ENCODE measurements at regions not wholly inside any gene's neighbourhood (a gene's known extent, or its start where the extent isn't known, plus 50 kb on each side); places are given as distances from the start of the nearest gene placed in this dataset.
"Not testable (repeated sequence)": the region's sequence is repeated elsewhere in the genome, so short reads cannot be mapped to it uniquely, and the experiment has no call there.

DNA sequence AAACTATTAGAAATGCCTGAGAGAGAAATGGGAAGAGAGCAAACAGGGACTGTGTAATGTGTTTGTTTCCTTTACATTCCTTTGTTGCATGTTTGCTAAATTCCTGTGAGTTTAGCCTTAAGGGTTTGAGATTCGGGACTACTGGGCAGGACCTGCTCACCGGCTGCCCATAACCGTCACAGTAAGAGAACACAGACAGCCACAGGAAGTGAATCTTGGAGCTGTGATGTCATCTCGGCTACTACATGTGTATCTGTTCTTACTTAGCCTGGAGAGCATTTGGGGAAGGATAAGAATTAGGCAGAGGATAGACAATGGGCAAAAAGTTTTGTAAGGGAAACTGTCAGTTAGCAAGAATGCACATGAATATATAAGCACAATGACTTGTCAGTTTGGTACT is 485.1 kb upstream of the KLF6 start:
- no peak for DNase-seq (ENCODE audit: extremely low spot score)
- CTCF ChIA-PET = no interaction called here
- TF ChIP-seq, protein P1, sequence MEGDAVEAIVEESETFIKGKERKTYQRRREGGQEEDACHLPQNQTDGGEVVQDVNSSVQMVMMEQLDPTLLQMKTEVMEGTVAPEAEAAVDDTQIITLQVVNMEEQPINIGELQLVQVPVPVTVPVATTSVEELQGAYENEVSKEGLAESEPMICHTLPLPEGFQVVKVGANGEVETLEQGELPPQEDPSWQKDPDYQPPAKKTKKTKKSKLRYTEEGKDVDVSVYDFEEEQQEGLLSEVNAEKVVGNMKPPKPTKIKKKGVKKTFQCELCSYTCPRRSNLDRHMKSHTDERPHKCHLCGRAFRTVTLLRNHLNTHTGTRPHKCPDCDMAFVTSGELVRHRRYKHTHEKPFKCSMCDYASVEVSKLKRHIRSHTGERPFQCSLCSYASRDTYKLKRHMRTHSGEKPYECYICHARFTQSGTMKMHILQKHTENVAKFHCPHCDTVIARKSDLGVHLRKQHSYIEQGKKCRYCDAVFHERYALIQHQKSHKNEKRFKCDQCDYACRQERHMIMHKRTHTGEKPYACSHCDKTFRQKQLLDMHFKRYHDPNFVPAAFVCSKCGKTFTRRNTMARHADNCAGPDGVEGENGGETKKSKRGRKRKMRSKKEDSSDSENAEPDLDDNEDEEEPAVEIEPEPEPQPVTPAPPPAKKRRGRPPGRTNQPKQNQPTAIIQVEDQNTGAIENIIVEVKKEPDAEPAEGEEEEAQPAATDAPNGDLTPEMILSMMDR (IDR thresholded peaks at IDR 0.05; ENCODE audit: control extremely low read depth, extremely low read depth, low read depth, missing control alignments) = no peak
- POLR2A ChIA-PET = no interaction called here

DNA sequence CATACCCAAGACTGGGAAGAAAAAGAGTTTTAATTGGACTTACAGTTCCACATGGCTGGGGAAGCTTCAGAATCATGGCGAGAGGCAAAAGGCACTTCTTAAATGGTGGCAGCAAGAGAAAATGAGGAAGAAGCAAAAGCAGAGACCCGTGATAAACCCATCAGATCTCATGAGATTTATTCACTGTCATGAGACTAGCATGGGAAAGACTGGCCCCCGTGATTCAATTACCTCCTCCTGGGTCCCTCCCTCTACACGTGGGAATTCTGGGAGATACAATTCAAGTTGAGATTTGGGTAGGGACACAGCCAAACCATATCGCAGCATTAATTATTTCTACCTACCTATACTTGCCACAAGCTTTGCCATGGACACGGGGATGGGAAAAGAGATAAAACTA is 483.5 kb upstream of the KLF6 start:
- POLR2A ChIA-PET; CTCF ChIA-PET; DNase-seq (ENCODE audit: extremely low spot score): not testable (repeated sequence)

DNA sequence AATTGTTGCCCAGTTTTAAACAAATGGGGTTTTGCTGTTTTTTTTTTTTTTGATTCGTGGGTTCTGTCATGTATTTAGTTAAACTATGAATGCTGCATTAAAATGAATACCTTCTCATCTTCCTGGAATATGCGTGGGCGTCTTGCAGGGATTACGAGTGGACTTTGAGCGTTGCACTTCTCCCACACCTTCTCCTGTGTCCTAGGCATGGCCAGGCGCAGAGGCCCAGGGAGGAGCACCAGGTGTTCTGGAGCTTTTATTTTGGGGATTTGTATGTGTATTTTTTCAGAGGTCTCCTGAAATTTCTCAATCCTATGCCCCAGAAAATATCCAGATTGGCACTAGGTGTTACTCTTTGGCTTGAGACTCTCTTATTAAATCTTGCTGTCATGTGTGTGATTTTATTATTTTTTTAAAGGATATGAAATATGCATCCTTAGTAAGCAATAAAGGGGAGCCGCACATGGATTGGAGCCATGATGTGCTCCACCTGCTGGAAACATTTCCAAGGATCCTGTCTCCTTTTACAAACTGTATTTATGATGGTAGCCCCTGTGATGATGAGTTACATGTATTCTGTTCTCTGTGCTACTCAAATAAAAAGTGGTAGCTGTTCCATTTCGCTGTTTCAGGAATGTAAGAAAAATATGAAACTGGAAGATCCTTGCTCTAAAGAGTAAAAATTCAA is 482.2 kb upstream of the KLF6 start:
- TF ChIP-seq, protein P1 (IDR thresholded peaks at IDR 0.05; ENCODE audit: control extremely low read depth, extremely low read depth, low read depth, missing control alignments) = no peak
- DNase-seq (ENCODE audit: extremely low spot score) = no peak
- POLR2A ChIA-PET = no interaction called here
- CTCF ChIA-PET = no interaction called here

DNA sequence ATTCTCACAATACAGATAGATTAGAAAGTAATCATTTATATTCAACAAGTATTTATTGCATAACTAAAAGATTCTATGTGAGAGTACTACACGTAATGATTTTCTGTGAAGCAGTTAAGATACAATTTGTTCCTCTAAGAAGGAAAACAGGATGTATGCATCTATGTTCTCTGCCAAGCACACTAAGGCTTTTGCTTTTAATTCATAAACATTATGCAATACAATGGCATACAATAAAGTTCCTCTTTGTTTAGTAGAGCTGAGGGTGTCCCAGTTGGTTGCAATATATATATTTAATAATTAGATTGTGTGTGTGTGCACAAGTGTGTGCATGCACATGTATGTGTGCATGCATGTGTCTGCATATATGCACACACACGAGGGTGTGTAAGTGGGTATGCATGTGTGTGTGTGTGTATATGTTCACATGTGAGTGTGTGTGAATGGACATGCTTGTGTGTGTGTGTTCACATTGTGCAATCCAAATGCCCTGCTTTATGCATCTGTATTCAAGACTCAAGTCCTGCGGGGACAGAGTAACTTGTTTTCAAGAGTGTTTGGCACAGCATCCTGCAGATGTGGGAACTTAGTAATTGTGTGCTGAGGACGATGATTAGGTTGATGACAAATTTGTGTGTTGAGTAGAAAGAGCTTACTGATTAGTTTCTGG is 481.5 kb upstream of the KLF6 start:
- TF ChIP-seq, protein P1 (IDR thresholded peaks at IDR 0.05; ENCODE audit: control extremely low read depth, extremely low read depth, low read depth, missing control alignments) = no peak
- DNase-seq (ENCODE audit: extremely low spot score) = no peak
- POLR2A ChIA-PET = no interaction called here
- CTCF ChIA-PET = no interaction called here

DNA sequence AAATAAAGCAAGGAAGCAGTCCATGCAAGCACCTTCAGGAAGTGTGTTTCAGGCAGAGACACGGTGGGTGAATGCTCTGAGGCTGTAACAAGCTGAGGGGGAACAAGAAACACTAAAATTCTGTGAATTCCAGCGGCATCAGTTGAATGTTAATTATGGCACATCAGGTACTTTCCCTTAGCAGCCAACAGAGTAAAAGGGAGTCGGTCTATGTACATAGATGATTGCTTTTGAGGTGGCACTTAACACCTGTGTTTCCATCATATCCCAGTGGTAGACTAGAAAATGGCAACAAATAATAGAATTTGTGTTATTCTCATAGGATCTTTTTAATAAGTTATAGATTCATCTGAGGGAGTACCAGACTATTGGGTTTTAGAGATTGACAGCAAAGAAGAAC is 481.0 kb upstream of the KLF6 start:
- POLR2A ChIA-PET = no interaction called here
- no peak for DNase-seq (ENCODE audit: extremely low spot score)
- CTCF ChIA-PET = no interaction called here
- TF ChIP-seq, protein P1 (IDR thresholded peaks at IDR 0.05; ENCODE audit: control extremely low read depth, extremely low read depth, low read depth, missing control alignments) = no peak

DNA sequence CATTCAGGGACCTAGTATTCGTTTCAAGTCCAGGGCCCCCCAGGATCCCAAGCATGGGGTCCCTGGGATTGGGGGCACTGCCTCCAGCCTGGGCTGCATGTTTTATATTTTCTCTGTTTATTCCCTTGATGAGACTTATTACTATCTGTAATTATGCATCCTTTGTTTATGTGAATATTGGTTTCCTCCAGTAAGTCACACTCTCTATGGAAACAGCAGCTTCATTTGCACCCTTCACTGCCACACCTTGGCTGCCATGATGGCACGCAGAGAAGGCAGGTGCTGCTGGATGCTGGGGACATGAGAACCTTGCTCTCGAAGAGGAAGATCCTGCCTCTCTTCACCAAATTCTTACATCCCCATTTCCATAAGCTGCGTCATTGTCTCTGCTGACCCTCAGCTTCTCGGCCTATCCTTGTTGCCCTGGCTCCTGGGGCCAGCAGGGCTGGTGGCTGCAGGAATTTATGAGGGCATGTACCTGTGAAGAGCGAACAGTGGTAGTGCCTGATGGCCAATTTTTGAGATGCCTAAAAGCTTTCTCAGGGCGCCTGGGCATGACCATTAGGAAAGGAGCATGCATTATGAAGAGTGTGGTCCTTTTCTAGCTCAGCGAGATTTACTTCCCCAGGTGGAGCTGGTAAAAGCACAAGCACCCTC is 479.3 kb upstream of the KLF6 start:
- TF ChIP-seq, protein P1 (IDR thresholded peaks at IDR 0.05; ENCODE audit: control extremely low read depth, extremely low read depth, low read depth, missing control alignments) = no peak
- CTCF ChIA-PET = interaction anchor here (1.4 to 1.7 kb wide), 3 partner anchors 18 to 690 kb away, joined by 3 to 4 read pairs (median 4); no protein-coding TSS in a partner anchor
- DNase-seq (ENCODE audit: extremely low spot score) = no peak
- POLR2A ChIA-PET = no interaction called here

DNA sequence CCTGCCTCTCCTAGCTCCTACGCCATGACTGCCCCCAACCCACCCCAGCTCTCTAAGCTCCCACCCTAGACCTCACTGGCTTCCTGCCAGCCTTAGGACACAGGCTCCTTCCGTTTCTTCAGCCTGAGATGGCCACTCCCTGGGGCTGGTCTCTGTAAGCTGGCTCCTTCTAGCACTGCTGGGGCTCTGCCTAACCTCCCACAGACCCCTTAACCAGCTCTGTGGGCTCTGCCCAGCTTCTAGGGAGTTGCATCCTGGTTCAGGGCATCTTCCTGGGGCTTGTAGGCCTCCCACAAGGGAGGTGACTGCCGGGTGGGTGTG is 478.6 kb upstream of the KLF6 start:
- ChIA-PET CTCF (interaction anchor here (1.4 to 1.7 kb wide), 3 partner anchors 18 to 689 kb away, joined by 3 to 4 read pairs (median 4); no protein-coding TSS in a partner anchor), POLR2A (no interaction called here)
- no peak for DNase-seq (ENCODE audit: extremely low spot score)
- TF ChIP-seq, protein P1 (IDR thresholded peaks at IDR 0.05; ENCODE audit: control extremely low read depth, extremely low read depth, low read depth, missing control alignments) = no peak

All from GM10248 (cell line).